Calu3 (cell line): ENCODE measurements at regions not wholly inside any gene's neighbourhood (a gene's known extent, or its start where the extent isn't known, plus 50 kb on each side); places are given as distances from the start of the nearest gene placed in this dataset.
"Not testable (repeated sequence)": the region's sequence is repeated elsewhere in the genome, so short reads cannot be mapped to it uniquely, and the experiment has no call there.

ENCODE experiments used
- BruUV-seq: library from RNA; stranded (reverse); fragments of 400-500 nt; replicated peaks from 2 replicates; lab custom pipeline; 2021; lab: Mats Ljungman, UMichigan
- CTCF ChIA-PET: fragments of 300-600 bp; sonication (Branson Sonifier 250); formaldehyde crosslinking; loops from one replicate; lab custom pipeline; 2022; ENCODE audit warnings: antibody characterized with exemption; lab: Charles Lee
- DNase-seq: peaks from one replicate; pipeline ENCODE4 v3.0.0; 2022
- H3K27ac Mint-ChIP-seq: one replicate; pipeline ENCODE4 v1.8.0; 2022; ENCODE audit warnings: mixed read lengths; ENCODE audit not compliant: unreplicated experiment
- H3K27me3 Mint-ChIP-seq: one replicate; pipeline ENCODE4 v1.8.0; 2022; ENCODE audit warnings: mixed read lengths; ENCODE audit not compliant: unreplicated experiment
- H3K36me3 Mint-ChIP-seq: one replicate; pipeline ENCODE4 v1.8.0; 2022; ENCODE audit warnings: mild to moderate bottlenecking, moderate library complexity, mixed read lengths; ENCODE audit not compliant: insufficient read depth, unreplicated experiment
- H3K4me1 Mint-ChIP-seq: one replicate; pipeline ENCODE4 v1.8.0; 2022; ENCODE audit warnings: mild to moderate bottlenecking, low read depth, mixed read lengths; ENCODE audit not compliant: unreplicated experiment
- H3K4me3 Mint-ChIP-seq: one replicate; pipeline ENCODE4 v1.8.0; 2022; ENCODE audit warnings: mild to moderate bottlenecking, low read depth, moderate library complexity, mixed read lengths; ENCODE audit not compliant: unreplicated experiment
- H3K9me3 Mint-ChIP-seq: one replicate; pipeline ENCODE4 v1.8.0; 2022; ENCODE audit warnings: low read depth, mixed read lengths; ENCODE audit not compliant: unreplicated experiment
- intact Hi-C: fragments of 100-400 bp; cut with micrococcal nuclease; formaldehyde crosslinking; loops from one replicate; pipeline ENCODE4 v1.10.0; 2022; ENCODE audit not compliant: unreplicated experiment

- H3K9me3 Mint-ChIP-seq, H3K27ac Mint-ChIP-seq, CTCF ChIA-PET, H3K36me3 Mint-ChIP-seq, H3K4me3 Mint-ChIP-seq, intact Hi-C loops, DNase-seq, H3K4me1 Mint-ChIP-seq, BruUV-seq, H3K27me3 Mint-ChIP-seq: not testable (repeated sequence)
Measured at GRCh38 chr9:65223986-65224385, 61.0 kb downstream of the FOXD4L5 start.

- DNase-seq, intact Hi-C loops, H3K36me3 Mint-ChIP-seq, H3K4me3 Mint-ChIP-seq, BruUV-seq, H3K27ac Mint-ChIP-seq, CTCF ChIA-PET, H3K4me1 Mint-ChIP-seq: not testable (repeated sequence)
- Mint-ChIP-seq H3K9me3 (peaks cover 14% of the 10 kb centered on the region), H3K27me3 (peaks cover 10% of the 10 kb centered on the region)
Measured at GRCh38 chr9:65208834-65209233, 76.2 kb downstream of the FOXD4L5 start.

GRCh38 chr9:65207273-65207672 lies 77.7 kb downstream of the FOXD4L5 start:
- intact Hi-C loops, DNase-seq, H3K27ac Mint-ChIP-seq, H3K36me3 Mint-ChIP-seq, CTCF ChIA-PET, BruUV-seq, H3K4me1 Mint-ChIP-seq, H3K4me3 Mint-ChIP-seq: not testable (repeated sequence)
- Mint-ChIP-seq H3K9me3 (peaks cover 14% of the 10 kb centered on the region), H3K27me3 (peaks cover 10% of the 10 kb centered on the region)

GRCh38 chr9:65205853-65206252 lies 79.2 kb downstream of the FOXD4L5 start:
- H3K27ac Mint-ChIP-seq, H3K4me1 Mint-ChIP-seq, BruUV-seq, CTCF ChIA-PET, H3K4me3 Mint-ChIP-seq, H3K36me3 Mint-ChIP-seq, DNase-seq, intact Hi-C loops: not testable (repeated sequence)
- H3K27me3 Mint-ChIP-seq, result peaks cover 10% of the 10 kb centered on the region
- peaks cover 14% of the 10 kb centered on the region for H3K9me3 Mint-ChIP-seq

GRCh38 chr9:65195781-65196180 lies 89.2 kb downstream of the FOXD4L5 start:
- H3K9me3 Mint-ChIP-seq, intact Hi-C loops, H3K27ac Mint-ChIP-seq, BruUV-seq, H3K27me3 Mint-ChIP-seq, CTCF ChIA-PET, H3K36me3 Mint-ChIP-seq, H3K4me1 Mint-ChIP-seq, H3K4me3 Mint-ChIP-seq, DNase-seq: not testable (repeated sequence)

- H3K27me3 Mint-ChIP-seq, H3K27ac Mint-ChIP-seq, H3K4me1 Mint-ChIP-seq, CTCF ChIA-PET, BruUV-seq, H3K36me3 Mint-ChIP-seq, intact Hi-C loops, H3K4me3 Mint-ChIP-seq, H3K9me3 Mint-ChIP-seq: not testable (repeated sequence)
- peak; percentile 48 for DNase-seq
Measured at GRCh38 chr9:65155937-65156336, 129.1 kb downstream of the FOXD4L5 start.
